ENCODE measurements at regions not wholly inside any gene's neighbourhood (a gene's known extent, or its start where the extent isn't known, plus 50 kb on each side); places are given as distances from the start of the nearest gene placed in this dataset.
"Not testable (repeated sequence)": the region's sequence is repeated elsewhere in the genome, so short reads cannot be mapped to it uniquely, and the experiment has no call there.

GRCh38 chr6:169856442-169857342 is 105.3 kb downstream of the ERMARD start:
- DNase-seq = not testable (repeated sequence)

GRCh38 chr6:169854813-169855212 is 103.4 kb downstream of the ERMARD start:
- no peak for DNase-seq

GRCh38 chr6:169854083-169854725 is 102.8 kb downstream of the ERMARD start:
- no peak for DNase-seq

GRCh38 chr6:169853196-169854082 is 102.0 kb downstream of the ERMARD start:
- DNase-seq = no peak

GRCh38 chr6:169852504-169853195 is 101.2 kb downstream of the ERMARD start:
- DNase-seq = no peak

GRCh38 chr6:169851641-169852503 is 100.5 kb downstream of the ERMARD start:
- DNase-seq = no peak

GRCh38 chr6:169850746-169851145 is 99.3 kb downstream of the ERMARD start:
- no peak for DNase-seq

- no peak for DNase-seq
Observed at GRCh38 chr6:169850154-169850553, 98.7 kb downstream of the ERMARD start.

GRCh38 chr6:169849396-169849795 is 98.0 kb downstream of the ERMARD start:
- DNase-seq = no peak

- DNase-seq = no peak
Observed at GRCh38 chr6:169848946-169849345, 97.5 kb downstream of the ERMARD start.

- DNase-seq = no peak
Observed at GRCh38 chr6:169847901-169848311, 96.5 kb downstream of the ERMARD start.

- DNase-seq = no peak
Observed at GRCh38 chr6:169847141-169847674, 95.8 kb downstream of the ERMARD start.

- DNase-seq = no peak
Observed at GRCh38 chr6:169846286-169847056, 95.0 kb downstream of the ERMARD start.

GRCh38 chr6:169845426-169846285 is 94.2 kb downstream of the ERMARD start:
- no peak for DNase-seq

- DNase-seq = no peak
Observed at GRCh38 chr6:169844946-169845345, 93.5 kb downstream of the ERMARD start.

- no peak for DNase-seq
Observed at GRCh38 chr6:169843991-169844390, 92.6 kb downstream of the ERMARD start.

GRCh38 chr6:169843110-169843509 is 91.7 kb downstream of the ERMARD start:
- no peak for DNase-seq

- DNase-seq = no peak
Observed at GRCh38 chr6:169841907-169842606, 90.6 kb downstream of the ERMARD start.

- no peak for DNase-seq
Observed at GRCh38 chr6:169841251-169841650, 89.8 kb downstream of the ERMARD start.

All from NCI-H1694 (cell line).